NCI-H510A (cell line): ENCODE measurements at regions not wholly inside any gene's neighbourhood (a gene's known extent, or its start where the extent isn't known, plus 50 kb on each side); places are given as distances from the start of the nearest gene placed in this dataset.

ENCODE experiments used
- DNase-seq: peaks from one replicate; lab custom pipeline; 2025; lab: John Stamatoyannopoulos, UW

DNA sequence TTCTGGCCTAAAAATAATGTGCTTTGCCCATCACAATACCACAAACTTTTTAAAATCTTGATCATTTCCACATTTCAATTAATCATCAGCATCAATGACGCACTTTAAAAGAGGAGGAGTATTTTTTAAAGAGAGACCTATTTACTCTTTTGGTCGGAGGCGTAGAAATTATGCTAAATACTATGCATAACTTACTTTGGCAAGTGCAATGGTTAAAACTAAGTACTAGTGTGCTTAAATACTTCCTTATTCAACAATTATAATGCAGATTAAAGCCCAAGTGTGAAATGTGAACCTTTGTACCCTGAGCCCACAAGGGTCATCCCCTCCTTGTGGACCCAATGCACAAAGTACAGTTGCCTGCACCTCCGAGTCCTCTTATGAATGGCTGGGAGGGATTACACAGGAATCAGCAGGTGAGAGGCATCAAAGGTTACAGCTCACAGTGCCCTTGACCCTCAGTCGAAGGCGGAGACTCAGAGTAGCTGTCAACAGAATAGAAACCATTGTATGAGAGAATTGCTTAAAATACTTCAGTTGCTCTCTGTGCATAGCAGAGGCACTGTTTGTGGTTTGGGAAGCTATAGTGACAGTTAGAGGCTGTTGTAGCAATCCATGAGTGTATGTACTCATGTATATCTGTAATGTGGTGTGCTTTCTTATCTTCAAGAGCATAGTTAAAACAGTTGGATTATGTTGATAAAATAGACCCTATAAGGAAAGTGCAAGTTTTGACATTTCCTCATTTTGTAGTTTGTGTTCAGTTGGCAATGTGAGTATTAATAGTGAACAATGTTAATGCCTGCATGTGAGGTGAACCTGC lies 151.7 kb upstream of the ITGA4 start:
- peak; percentile 12 for DNase-seq

DNA sequence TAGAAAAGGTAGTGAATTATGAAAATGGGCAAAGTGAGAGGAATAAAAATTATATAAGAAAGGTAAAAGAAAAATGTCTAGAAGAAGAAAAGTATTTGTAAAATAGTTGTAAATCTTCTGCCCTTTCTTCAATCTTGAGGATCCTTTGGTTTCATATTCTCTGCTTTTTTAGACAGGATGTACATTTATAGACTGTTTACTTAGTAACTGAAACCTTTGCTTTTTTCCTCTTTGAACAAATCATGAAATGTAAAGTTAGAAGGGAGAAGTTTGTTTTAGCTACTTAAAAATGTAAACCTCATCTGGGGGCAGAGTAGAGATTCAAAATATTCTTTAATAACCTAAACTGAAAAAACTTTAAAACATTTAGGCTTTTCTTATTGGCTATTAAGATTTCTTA lies 150.4 kb upstream of the ITGA4 start:
- no peak for DNase-seq

- DNase-seq = no peak
Observed at GRCh38 chr2:181307203-181307991, 149.8 kb upstream of the ITGA4 start.

DNA sequence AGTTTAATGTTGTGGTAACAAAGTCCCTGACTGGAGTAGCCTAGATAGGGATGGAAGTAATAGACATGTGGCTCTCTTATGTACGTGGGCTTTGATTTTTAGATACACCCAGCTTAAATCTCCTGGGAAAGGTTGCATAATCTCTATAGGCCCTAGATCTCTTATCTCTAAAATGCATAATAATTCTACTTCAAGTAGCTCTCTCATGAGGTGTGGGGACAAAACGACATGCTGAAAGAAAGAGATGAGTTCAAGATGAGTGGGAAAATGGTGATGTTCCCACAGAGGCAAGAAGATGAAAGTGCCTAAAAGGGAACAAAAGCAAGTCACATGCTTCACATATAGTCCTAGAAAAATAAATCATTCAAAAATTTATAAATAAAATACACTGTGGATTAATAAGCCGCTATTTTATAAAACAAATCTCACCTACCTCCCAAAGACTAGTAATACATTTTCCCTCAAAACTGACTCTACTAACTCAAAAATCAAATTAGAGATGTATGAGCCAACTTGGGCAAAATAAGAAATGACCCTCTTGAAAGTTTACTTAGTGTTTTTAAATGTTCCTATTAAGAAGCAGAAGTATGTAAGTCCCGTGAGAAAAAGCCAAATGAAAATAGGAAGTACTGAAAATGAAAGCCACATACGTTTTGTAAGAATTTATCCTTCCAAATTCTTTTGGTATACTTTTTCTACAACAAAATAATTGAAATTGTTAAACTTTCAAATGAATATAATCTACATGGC lies 148.2 kb upstream of the ITGA4 start:
- no peak for DNase-seq

DNA sequence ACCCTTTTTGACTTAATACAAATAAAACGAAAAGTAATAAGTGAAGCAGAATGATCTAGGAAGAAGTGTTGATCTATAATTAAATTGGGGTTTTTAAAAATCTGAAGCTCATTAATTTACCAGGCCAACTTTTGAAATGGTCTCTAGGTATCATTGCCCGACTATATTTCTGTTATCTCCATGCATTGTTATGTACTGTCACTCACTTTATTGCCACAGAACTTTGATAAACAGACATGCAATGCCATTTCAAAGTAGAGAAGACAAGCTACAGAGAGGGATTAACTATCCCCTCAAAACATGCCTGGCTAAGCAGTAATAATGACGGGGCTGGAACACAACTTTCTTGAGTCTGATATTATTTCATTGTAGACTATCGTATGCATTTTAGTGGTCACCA lies 147.6 kb upstream of the ITGA4 start:
- DNase-seq = no peak

GRCh38 chr2:181310967-181311366 lies 146.2 kb upstream of the ITGA4 start:
- DNase-seq = no peak

DNA sequence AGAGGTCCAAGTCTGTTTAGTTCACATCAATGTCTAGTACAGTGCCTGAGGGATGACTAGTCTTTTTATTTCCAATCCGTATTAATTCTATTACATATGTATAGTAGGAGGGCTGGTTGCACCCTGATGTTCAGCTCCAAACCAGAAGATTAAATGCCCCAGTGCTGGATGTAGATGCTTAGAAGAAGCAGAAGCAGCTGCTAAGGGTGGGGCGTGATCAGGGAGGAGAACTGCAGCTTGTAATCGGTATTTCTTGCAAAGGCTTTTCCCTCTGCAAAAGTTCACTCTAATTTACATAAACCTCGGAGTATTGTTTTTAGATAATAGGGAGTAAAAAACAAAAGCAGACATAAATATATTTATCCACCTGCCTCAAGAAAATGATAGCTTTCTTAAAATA lies 145.3 kb upstream of the ITGA4 start:
- DNase-seq = no peak

DNA sequence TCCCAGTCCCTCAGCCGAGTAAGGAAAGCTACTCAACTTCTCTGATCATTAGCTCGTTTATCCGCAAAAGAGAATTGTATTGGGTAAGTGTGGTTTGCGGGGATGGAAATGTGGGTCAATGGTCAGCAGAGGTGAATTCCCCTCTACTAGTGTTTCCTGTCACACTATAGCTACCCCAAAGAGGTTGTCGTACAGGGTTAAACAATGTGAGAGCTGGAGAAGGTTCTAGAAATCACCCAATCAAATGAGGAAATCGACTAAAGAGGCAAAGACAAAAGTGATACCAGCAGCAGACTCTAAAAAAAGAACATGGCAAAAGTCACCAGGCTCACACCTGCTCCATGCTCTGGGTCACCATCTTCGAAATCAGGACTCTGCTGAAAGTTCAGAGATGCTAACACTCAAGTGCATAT lies 144.7 kb upstream of the ITGA4 start:
- no peak for DNase-seq

GRCh38 chr2:181313845-181314244 lies 143.3 kb upstream of the ITGA4 start:
- no peak for DNase-seq

DNA sequence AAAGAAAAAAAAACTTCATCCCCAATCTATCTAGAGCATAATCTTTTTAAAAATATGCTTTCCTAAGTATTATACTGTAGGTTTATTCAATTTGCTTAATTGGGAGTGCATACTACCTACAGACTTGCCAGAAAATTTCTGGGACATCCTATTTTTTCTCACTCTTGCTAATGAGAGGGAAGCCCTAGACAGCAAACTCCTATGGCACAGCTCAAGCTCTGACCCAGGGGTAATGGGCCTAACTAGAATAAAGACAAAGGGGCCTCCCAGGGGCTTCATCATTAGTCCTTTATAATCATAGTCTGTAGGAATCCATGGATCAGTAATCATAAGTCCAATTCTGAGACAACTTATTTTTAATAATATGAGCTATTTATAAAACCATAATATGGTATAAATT lies 142.6 kb upstream of the ITGA4 start:
- DNase-seq = no peak

DNA sequence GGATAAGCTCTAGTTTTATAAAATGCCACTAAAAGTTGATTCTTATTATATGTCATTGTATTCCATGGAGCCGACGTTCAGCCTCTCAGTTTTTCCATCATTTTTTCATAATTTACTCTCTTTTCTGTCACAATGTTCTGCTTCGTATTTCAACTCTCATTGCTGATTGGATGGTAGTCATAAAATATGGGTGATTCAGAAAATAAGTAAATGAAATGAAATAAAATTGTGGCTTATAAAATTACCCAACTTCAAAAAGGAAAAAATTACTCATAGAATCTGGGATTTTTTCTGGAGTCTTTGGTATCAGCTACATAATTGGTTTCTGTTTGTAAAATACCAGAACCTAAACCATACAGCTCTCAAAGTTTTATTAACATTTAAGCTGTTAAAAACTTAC lies 139.7 kb upstream of the ITGA4 start:
- DNase-seq = no peak

DNA sequence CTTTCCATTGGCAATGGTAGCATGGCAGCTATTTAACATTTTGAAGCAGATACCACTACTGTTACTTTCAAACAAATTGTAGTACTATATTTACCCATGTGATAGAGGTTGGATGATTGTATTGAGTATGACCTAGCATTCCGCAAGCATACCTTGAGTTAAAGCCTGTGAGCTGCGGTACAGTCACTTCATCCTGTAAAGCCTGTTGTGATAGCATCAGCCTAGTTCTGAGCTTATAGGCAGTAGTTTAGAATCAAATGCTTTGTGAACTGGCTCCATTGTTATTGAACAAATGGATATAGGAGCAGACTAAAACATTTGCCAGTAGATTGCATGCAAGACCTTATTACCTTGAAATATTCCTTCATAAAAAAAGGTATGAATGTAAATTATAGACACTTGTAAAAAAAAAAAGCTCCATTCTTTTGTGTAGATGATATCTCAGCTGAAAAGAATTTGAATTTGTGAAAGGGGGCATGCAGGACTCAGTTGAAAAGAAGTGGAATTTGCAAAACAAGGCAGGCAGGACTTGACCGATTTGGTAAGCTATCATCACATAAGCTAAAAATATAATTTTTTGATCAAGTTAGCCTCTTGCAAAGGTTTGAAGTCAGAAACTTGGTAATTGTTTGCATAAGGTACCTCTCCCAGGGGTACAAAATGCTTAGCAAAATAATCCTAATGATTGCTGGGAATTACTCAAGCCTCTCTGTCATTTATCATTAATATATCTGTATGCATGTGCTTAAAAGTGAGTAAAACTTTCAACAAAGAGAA lies 138.5 kb upstream of the ITGA4 start:
- no peak for DNase-seq

- no peak for DNase-seq
Observed at GRCh38 chr2:181319286-181319685, 137.9 kb upstream of the ITGA4 start.

DNA sequence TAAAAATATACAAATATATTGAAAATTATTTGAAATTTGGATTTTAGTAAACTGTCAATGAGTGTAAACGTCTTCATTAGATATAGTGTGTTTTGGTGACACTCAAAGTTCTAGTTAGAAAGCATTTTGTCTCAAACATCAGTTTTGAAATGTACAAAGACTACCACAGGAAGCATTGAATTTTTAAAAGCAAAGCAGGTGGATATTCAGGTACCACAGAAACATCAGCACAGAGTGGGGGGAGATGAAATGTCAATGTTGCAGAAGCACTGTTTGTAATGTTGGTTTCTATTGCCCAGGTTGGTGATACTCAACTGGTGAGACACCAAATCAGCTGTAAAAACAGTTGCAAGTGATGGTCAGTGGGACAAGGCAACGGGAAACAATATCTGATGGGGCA lies 136.5 kb upstream of the ITGA4 start:
- no peak for DNase-seq

DNA sequence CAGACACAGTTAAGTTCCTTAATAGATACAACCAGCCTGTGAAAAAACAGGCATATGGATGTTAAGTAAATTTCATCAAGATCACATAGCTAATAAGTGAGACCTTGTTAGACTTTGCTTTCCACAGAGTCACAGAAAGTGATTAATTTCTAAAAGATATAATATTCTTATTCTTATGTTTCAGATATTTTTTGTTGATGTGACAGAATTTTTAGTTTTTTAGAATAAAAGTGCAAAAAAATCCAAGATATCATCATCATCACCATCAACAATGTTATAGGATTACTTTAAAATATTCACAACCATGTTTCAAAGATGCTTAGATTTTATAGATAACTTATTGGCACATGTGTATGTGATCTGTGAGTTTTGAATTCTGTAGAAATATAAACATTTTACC lies 132.3 kb upstream of the ITGA4 start:
- DNase-seq = no peak

DNA sequence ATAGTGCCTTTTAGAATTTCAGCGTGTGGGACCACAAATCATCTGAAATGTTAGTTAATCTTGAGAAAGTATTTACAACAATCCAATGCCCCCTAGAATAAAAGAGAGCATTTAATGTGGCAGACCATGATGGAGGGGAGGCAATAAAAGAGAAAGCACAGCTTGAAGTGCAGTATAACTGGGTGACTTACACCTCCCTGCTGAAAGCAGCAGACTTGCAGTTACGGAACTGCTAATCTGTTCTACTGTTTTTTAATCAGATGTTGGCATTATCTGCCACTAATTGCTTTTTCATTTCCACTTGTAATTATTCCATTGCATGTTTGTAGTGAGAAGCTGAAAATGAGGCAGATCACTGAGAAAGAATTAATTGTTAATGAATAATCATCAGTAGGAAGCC lies 130.5 kb upstream of the ITGA4 start:
- DNase-seq = no peak

- no peak for DNase-seq
Observed at GRCh38 chr2:181330286-181330685, 126.9 kb upstream of the ITGA4 start.

DNA sequence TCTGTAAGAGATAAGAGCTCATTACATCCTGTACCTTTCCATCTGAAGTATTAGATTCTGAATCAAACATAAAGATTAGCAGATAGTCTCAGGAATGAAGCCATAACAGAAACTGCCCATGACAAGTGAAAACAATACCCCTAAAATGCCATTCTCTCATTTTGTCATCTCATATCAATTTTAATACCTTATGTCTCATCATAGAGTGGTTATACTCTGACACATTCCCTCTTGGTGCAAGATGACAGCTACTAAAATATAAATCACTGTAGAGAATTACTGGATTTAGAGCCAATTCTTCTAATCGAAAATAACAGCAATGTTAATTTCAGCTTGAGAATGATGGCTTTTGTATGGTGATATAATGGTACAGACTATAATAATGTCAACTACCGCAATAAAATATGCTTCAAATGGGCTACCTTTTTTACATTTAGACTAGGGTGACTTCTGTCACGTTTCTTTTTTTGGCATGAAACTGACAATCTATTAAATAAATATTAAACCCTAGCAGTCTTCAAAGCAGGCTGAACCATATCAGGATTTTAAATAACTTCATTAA lies 125.1 kb upstream of the ITGA4 start:
- no peak for DNase-seq

DNA sequence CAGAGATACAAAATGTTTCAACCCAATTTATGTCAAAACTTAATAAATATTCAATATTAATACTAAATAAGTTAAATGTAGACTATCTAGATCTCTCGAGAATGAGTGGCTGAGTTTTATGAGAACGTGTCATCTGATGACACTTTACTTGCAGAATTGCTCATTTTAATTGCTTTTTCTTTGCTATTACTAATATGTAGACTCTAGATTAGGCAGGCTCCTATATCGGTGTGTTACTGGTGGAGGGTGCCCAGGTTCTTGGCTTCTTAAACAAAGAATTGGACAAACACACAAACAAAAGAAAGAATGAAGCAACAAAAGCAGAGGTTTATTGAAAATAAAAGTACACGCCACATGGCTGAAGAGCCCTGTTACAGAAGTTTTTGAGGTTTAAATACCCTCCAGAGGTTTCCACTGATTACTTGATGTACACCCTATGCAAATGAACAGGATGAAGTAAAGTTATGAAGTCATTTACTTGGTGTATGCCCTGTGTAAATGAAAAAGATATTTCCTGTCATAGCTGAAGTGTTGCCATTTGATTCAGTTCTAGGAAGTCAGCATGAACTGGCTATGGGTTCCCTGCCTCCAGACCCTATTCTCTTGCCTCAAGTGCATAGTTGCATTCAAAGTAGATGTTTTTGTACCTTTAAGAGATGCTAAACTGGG lies 122.9 kb upstream of the ITGA4 start:
- DNase-seq = no peak

DNA sequence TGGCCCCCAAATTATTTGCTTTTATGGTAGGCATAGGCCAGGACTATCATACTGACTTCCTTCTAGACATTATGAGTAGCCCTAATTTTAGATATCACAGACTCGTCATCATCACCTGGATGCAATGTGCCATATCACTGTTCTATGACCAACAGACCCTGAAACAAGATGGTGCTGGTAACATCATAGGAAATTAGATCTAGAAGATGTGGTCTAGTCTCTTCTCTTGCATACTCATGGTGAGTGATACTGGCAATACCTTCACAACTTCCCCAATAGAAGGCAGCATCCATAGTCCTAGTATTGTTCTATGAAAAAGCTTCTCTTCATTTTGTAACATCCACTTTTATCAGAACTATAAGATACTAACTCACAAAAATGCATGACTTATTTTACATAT lies 116.3 kb upstream of the ITGA4 start:
- no peak for DNase-seq
